RPMI8226 (cell line): ENCODE measurements at regions not wholly inside any gene's neighbourhood (a gene's known extent, or its start where the extent isn't known, plus 50 kb on each side); places are given as distances from the start of the nearest gene placed in this dataset.

Source experiments
- DNase-seq: peaks from one replicate; pipeline ENCODE4 v3.0.0-alpha.2; 2015

- no peak for DNase-seq
Observed at GRCh38 chr11:91947215-91947820, 277.3 kb upstream of the FAT3 start.

- DNase-seq = no peak
Observed at GRCh38 chr11:91946397-91946951, 278.1 kb upstream of the FAT3 start.

GRCh38 chr11:91935120-91935519 is 289.5 kb upstream of the FAT3 start:
- no peak for DNase-seq

- no peak for DNase-seq
Observed at GRCh38 chr11:91932151-91932821, 292.3 kb upstream of the FAT3 start.

GRCh38 chr11:91927448-91927847 is 297.2 kb upstream of the FAT3 start:
- no peak for DNase-seq

GRCh38 chr11:91926965-91927364 is 297.7 kb upstream of the FAT3 start:
- DNase-seq = no peak

- no peak for DNase-seq
Observed at GRCh38 chr11:91922846-91923245, 301.8 kb upstream of the FAT3 start.

GRCh38 chr11:91921974-91922373 is 302.6 kb upstream of the FAT3 start:
- no peak for DNase-seq

GRCh38 chr11:91913407-91913806 is 311.2 kb upstream of the FAT3 start:
- DNase-seq = no peak

- no peak for DNase-seq
Observed at GRCh38 chr11:91912322-91912721, 312.3 kb upstream of the FAT3 start.

- DNase-seq = no peak
Observed at GRCh38 chr11:91906871-91907624, 317.6 kb upstream of the FAT3 start.

GRCh38 chr11:91904792-91905785 is 319.5 kb upstream of the FAT3 start:
- DNase-seq = no peak

- no peak for DNase-seq
Observed at GRCh38 chr11:91902312-91902711, 322.3 kb upstream of the FAT3 start.

- DNase-seq = no peak
Observed at GRCh38 chr11:91880660-91881059, 344.0 kb upstream of the FAT3 start.

GRCh38 chr11:91876746-91877145 is 347.9 kb upstream of the FAT3 start:
- no peak for DNase-seq

GRCh38 chr11:91872243-91872642 is 352.4 kb upstream of the FAT3 start:
- DNase-seq = no peak

GRCh38 chr11:91871791-91872190 is 352.8 kb upstream of the FAT3 start:
- no peak for DNase-seq

- no peak for DNase-seq
Observed at GRCh38 chr11:91871048-91871447, 353.6 kb upstream of the FAT3 start.

GRCh38 chr11:91869686-91870085 is 354.9 kb upstream of the FAT3 start:
- DNase-seq = no peak

- DNase-seq = no peak
Observed at GRCh38 chr11:91866642-91867041, 358.0 kb upstream of the FAT3 start.

GRCh38 chr11:91860661-91861060 is 364.0 kb upstream of the FAT3 start:
- no peak for DNase-seq

- DNase-seq = no peak
Observed at GRCh38 chr11:91859666-91860065, 365.0 kb upstream of the FAT3 start.

GRCh38 chr11:91857179-91857578 is 367.4 kb upstream of the FAT3 start:
- no peak for DNase-seq
